OCI-LY3 (cell line): ENCODE measurements at regions not wholly inside any gene's neighbourhood (a gene's known extent, or its start where the extent isn't known, plus 50 kb on each side); places are given as distances from the start of the nearest gene placed in this dataset.

Experiments
- H2AFZ ChIP-seq: fragments of 200-600, 300-600 bp; shearing (Covaris generic); 2 replicates; pipeline ENCODE4 v1.6.0; 2014; ENCODE audit warnings: antibody characterized with exemption, low read depth, low read length
- H3K27ac ChIP-seq: fragments of 200-600, 300-600 bp; sonication (generic); 2 replicates; pipeline ENCODE4 v1.5.1; 2014; ENCODE audit warnings: mild to moderate bottlenecking, low read length, moderate library complexity, mixed read lengths
- H3K27me3 ChIP-seq: fragments of 200-600, 300-600 bp; sonication (generic); 2 replicates; pipeline ENCODE4 v1.6.1; 2014; ENCODE audit warnings: low read depth, low read length, mixed read lengths
- H3K36me3 ChIP-seq: fragments of 200-600, 300-600 bp; sonication (generic); replicated peaks from 2 replicates; pipeline ENCODE3; 2014; ENCODE audit warnings: low read depth, low read length, mixed read lengths
- H3K4me1 ChIP-seq: fragments of 300-600, 200-600 bp; sonication (generic); 2 replicates; pipeline ENCODE4 v1.6.1; 2014; ENCODE audit warnings: low read length, mixed read lengths
- H3K4me2 ChIP-seq: fragments of 200-600, 300-600 bp; sonication (generic); 2 replicates; pipeline ENCODE4 v1.6.1; 2014; ENCODE audit warnings: low read length, mixed read lengths
- H3K4me3 ChIP-seq: fragments of 300-600, 200-600 bp; sonication (generic); 2 replicates; pipeline ENCODE4 v1.5.1; 2014; ENCODE audit warnings: antibody characterized with exemption, mild to moderate bottlenecking, low read length, moderate library complexity
- H3K79me2 ChIP-seq: fragments of 300-600, 200-600 bp; shearing (Covaris generic); 2 replicates; pipeline ENCODE4 v1.6.1; 2014; ENCODE audit warnings: mild to moderate bottlenecking, low read length, mixed read lengths
- H3K9ac ChIP-seq: fragments of 300-600, 200-600 bp; shearing (Covaris generic); 2 replicates; pipeline ENCODE4 v1.6.0; 2014; ENCODE audit warnings: mild to moderate bottlenecking, low read length, moderate library complexity
- H3K9me3 ChIP-seq: fragments of 200-600, 300-600 bp; shearing (Covaris generic); 2 replicates; pipeline ENCODE4 v1.6.1; 2014; ENCODE audit warnings: low read length, mixed read lengths; ENCODE audit not compliant: insufficient read depth
- H4K20me1 ChIP-seq: fragments of 200-600, 300-600 bp; sonication (generic); 2 replicates; pipeline ENCODE4 v1.6.1; 2016; ENCODE audit warnings: low read length, mixed read lengths; ENCODE audit not compliant: insufficient read depth
- EZH2phosphoT487 ChIP-seq: fragments of 200-600 bp; shearing (Covaris generic); IDR thresholded peaks from 2 replicates; pipeline ENCODE4 v1.6.1; 2018; ENCODE audit warnings: antibody characterized with exemption, mixed run types, low read depth
- TF ChIP-seq, protein P1 (sequence below): fragments of 200-600, 300-600 bp; sonication (generic); IDR thresholded peaks from 2 replicates; pipeline ENCODE4 v1.5.1; 2014; ENCODE audit warnings: antibody characterized with exemption, low read length, low read depth

DNA sequence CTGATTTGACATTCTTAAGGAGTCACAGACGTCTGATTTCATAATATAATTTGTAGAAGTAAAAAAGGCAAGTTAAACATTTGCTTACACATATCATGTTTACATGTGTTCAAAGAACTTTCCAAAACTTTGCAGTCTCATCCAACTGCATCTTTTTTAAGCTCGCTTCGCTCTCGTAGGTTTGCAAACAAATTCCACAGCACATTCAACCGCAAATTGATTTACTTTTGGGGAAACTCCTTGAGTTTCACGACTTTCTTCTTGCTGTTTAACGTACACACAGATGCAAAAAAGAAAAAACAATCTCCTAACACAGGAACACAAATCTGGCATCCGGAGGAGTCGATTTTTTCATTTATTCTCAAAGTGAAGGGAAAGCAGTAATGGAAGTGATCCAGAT lies 1149.5 kb downstream of the VRK1 start:
- H3K36me3 ChIP-seq = no peaks in the 10 kb centered on the region
- no peaks in the 10 kb centered on the region for H3K79me2 ChIP-seq
- no peak overlapping the region for H3K27ac ChIP-seq
- no peaks in the 10 kb centered on the region for H3K4me1 ChIP-seq
- H3K27me3 ChIP-seq = no peaks in the 10 kb centered on the region
- no peak for TF ChIP-seq EZH2phosphoT487
- TF ChIP-seq, protein P1, sequence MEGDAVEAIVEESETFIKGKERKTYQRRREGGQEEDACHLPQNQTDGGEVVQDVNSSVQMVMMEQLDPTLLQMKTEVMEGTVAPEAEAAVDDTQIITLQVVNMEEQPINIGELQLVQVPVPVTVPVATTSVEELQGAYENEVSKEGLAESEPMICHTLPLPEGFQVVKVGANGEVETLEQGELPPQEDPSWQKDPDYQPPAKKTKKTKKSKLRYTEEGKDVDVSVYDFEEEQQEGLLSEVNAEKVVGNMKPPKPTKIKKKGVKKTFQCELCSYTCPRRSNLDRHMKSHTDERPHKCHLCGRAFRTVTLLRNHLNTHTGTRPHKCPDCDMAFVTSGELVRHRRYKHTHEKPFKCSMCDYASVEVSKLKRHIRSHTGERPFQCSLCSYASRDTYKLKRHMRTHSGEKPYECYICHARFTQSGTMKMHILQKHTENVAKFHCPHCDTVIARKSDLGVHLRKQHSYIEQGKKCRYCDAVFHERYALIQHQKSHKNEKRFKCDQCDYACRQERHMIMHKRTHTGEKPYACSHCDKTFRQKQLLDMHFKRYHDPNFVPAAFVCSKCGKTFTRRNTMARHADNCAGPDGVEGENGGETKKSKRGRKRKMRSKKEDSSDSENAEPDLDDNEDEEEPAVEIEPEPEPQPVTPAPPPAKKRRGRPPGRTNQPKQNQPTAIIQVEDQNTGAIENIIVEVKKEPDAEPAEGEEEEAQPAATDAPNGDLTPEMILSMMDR = no peak
- H2AFZ ChIP-seq = no peak overlapping the region
- no peak overlapping the region for H3K9ac ChIP-seq
- no peak overlapping the region for H3K4me2 ChIP-seq
- no peaks in the 10 kb centered on the region for H4K20me1 ChIP-seq
- H3K9me3 ChIP-seq = no peaks in the 10 kb centered on the region
- H3K4me3 ChIP-seq = no peak overlapping the region

- no peaks in the 10 kb centered on the region for H3K4me1 ChIP-seq
- no peak overlapping the region for H3K4me3 ChIP-seq
- H3K9me3 ChIP-seq = no peaks in the 10 kb centered on the region
- TF ChIP-seq, protein P1 = no peak
- TF ChIP-seq EZH2phosphoT487 = no peak
- no peak overlapping the region for H3K27ac ChIP-seq
- no peak overlapping the region for H3K4me2 ChIP-seq
- no peak overlapping the region for H3K9ac ChIP-seq
- no peaks in the 10 kb centered on the region for H3K36me3 ChIP-seq
- H3K27me3 ChIP-seq = no peaks in the 10 kb centered on the region
- no peaks in the 10 kb centered on the region for H4K20me1 ChIP-seq
- H3K79me2 ChIP-seq = no peaks in the 10 kb centered on the region
- no peak overlapping the region for H2AFZ ChIP-seq
Measured at GRCh38 chr14:97948841-97949240, 1151.7 kb downstream of the VRK1 start.

DNA sequence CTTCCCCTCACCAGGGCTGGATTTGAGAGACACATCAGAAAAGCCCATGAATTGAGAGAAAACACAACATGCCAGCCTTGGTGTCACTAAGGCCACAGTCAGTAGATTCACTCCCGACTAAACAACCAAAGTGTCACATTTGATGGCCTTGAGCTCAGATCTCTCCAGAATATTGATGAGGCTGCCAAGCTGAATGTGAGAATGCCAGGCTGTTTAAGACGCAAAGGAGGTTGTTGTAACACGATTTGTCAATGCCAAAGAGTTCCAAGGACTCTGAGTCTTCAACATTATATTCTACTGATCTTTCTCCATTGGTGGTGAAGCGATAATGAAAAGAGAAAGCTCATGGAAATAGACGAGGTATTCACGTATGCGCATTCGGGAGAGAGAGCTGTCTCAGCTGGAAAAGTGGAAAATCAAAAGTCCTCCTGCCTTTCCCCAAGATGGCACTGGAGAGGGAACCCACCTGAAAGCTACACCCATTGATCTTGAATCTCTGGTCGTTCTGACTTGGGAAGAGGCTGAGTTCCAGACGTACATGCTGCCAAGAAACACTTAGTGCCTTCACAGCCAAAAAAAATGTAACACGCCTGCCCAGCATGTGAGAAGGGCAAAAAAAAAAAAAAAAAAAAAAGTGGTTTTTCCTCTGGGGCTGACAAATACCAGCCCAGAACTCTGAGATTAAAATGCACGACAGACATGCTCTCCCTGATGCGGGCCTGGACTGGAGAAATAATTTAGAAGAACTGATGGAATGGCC lies 1159.6 kb downstream of the VRK1 start:
- Histone ChIP-seq H3K4me3 (no peak overlapping the region), H3K9me3 (no peaks in the 10 kb centered on the region), H4K20me1 (no peaks in the 10 kb centered on the region), H3K79me2 (no peaks in the 10 kb centered on the region), H3K4me1 (no peaks in the 10 kb centered on the region), H3K27me3 (no peaks in the 10 kb centered on the region; the same call in 1 of the 2 replicates), H3K9ac (no peak overlapping the region), H3K36me3 (no peaks in the 10 kb centered on the region), H2AFZ (no peak overlapping the region), H3K27ac (no peak overlapping the region), H3K4me2 (no peak overlapping the region)
- TF ChIP-seq, protein P1 = no peak
- no peak for TF ChIP-seq EZH2phosphoT487

DNA sequence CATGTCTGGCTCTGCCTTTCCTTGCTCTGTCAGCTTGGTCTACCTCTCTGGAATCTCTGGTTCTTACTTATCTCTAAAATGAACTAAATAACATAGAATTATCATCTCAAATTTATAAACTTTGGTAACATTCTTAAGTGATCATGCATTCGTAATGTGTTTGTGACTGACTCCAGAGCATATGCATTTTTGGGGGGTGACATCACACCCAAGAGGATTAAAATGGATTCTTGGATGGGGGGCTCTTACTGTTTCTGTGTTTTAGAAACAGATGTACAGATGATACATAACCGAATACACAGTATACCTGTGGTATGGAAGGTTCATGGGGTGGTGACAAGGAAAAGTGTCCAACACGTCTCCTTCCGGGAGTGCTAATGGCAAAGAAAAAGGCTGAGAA lies 1162.1 kb downstream of the VRK1 start:
- Histone ChIP-seq H3K4me3 (no peak overlapping the region), H3K36me3 (no peaks in the 10 kb centered on the region), H3K9me3 (no peaks in the 10 kb centered on the region), H3K79me2 (no peaks in the 10 kb centered on the region), H3K4me2 (no peak overlapping the region), H3K27me3 (no peaks in the 10 kb centered on the region; the same call in 1 of the 2 replicates), H4K20me1 (no peaks in the 10 kb centered on the region), H3K4me1 (peaks cover 6% of the 10 kb centered on the region; the same call in 1 of the 2 replicates), H2AFZ (no peak overlapping the region), H3K9ac (no peak overlapping the region), H3K27ac (no peak overlapping the region)
- TF ChIP-seq, protein P1 = no peak
- no peak for TF ChIP-seq EZH2phosphoT487
